PC-3 (cell line): ENCODE measurements at regions not wholly inside any gene's neighbourhood (a gene's known extent, or its start where the extent isn't known, plus 50 kb on each side); places are given as distances from the start of the nearest gene placed in this dataset.

Experiments
- ATAC-seq: fragments of 200-7000 bp; cut with Tn5 transposase; 2 replicates; pipeline ENCODE4 v1.9.1; 2020; ENCODE audit warnings: mild to moderate bottlenecking, moderate library complexity
- BruUV-seq: library from RNA; stranded (reverse); fragments of 400-500 nt; replicated peaks from 2 replicates; lab custom pipeline; 2021; lab: Mats Ljungman, UMichigan
- CTCF ChIA-PET: fragments of 300-600 bp; sonication (Branson Sonifier 250); formaldehyde crosslinking; loops from one replicate; lab custom pipeline; 2022; ENCODE audit warnings: antibody characterized with exemption; lab: Charles Lee
- POLR2A ChIA-PET: fragments of 300-600 bp; sonication (Branson Sonifier 250); formaldehyde crosslinking; loops from one replicate; lab custom pipeline; 2022; ENCODE audit warnings: antibody characterized with exemption; ENCODE audit not compliant: unreplicated experiment; lab: Charles Lee
- DNase-seq: peaks from one replicate; pipeline ENCODE4 v3.0.0-alpha.2; 2015
- H2AFZ ChIP-seq: fragments of 300-600 bp; sonication (generic); 2 replicates; pipeline ENCODE4 v1.6.0; 2016; ENCODE audit warnings: antibody characterized with exemption, low read length
- H3F3A ChIP-seq: fragments of 300-600 bp; sonication (generic); one replicate; pipeline ENCODE4 v1.6.0; 2017; ENCODE audit warnings: antibody characterized with exemption, low read length, control low read depth, mild to moderate bottlenecking; ENCODE audit not compliant: unreplicated experiment
- H3K27ac ChIP-seq: fragments of 300-600 bp; sonication (generic); 2 replicates; pipeline ENCODE4 v1.5.1; 2016; ENCODE audit warnings: mild to moderate bottlenecking, low read length
- H3K27me3 ChIP-seq: fragments of 300-600 bp; sonication (generic); 2 replicates; pipeline ENCODE4 v1.6.1; 2016; ENCODE audit warnings: low read length, mixed read lengths
- H3K36me3 ChIP-seq: fragments of 300-600 bp; sonication (generic); 2 replicates; pipeline ENCODE4 v1.6.1; 2016; ENCODE audit warnings: low read depth, mixed run types, low read length, mixed read lengths
- H3K4me1 ChIP-seq: fragments of 300-600 bp; sonication (generic); 2 replicates; pipeline ENCODE4 v1.5.1; 2016; ENCODE audit warnings: low read length; ENCODE audit not compliant: insufficient read depth
- H3K4me2 ChIP-seq: fragments of 300-600 bp; sonication (generic); 2 replicates; pipeline ENCODE4 v1.6.0; 2016; ENCODE audit warnings: low read length
- H3K4me3 ChIP-seq: fragments of 300-600 bp; sonication (generic); 2 replicates; pipeline ENCODE4 v1.5.1; 2016; ENCODE audit warnings: mild to moderate bottlenecking, low read length, mixed read lengths
- H3K79me2 ChIP-seq: fragments of 300-600 bp; sonication (generic); 2 replicates; pipeline ENCODE4 v1.6.1; 2017; ENCODE audit warnings: low read length, mixed read lengths
- H3K9ac ChIP-seq: fragments of 300-600 bp; sonication (generic); 2 replicates; pipeline ENCODE4 v1.6.0; 2016; ENCODE audit warnings: mild to moderate bottlenecking, low read length
- H3K9me2 ChIP-seq: fragments of 300-600 bp; sonication (generic); replicated peaks from 2 replicates; pipeline ENCODE4 v1.6.1; 2016; ENCODE audit warnings: mixed run types, low read length, mixed read lengths
- H3K9me3 ChIP-seq: fragments of 300-600 bp; sonication (generic); 2 replicates; pipeline ENCODE4 v1.6.1; 2016; ENCODE audit warnings: low read length, mixed read lengths
- H4K20me1 ChIP-seq: fragments of 300-600 bp; sonication (generic); 2 replicates; pipeline ENCODE4 v1.6.1; 2016; ENCODE audit warnings: low read length, mixed read lengths
- EZH2 ChIP-seq: fragments of 300-600 bp; sonication (generic); IDR thresholded peaks from one replicate; pipeline ENCODE4 v1.6.1; 2017; ENCODE audit warnings: antibody characterized with exemption, mild to moderate bottlenecking, low read length; ENCODE audit not compliant: unreplicated experiment
- EZH2phosphoT487 ChIP-seq: fragments of 300-600 bp; sonication (generic); IDR thresholded peaks from 2 replicates; pipeline ENCODE4 v1.6.1; 2018; ENCODE audit warnings: mild to moderate bottlenecking, antibody characterized with exemption, low read length, borderline replicate concordance
- intact Hi-C: fragments of 100-400 bp; cut with micrococcal nuclease; formaldehyde crosslinking; loops from 2 replicates; pipeline ENCODE4 v1.9.0; 2023
- TF ChIP-seq, protein P1 (sequence below): fragments of 300-600 bp; sonication (generic); conservative IDR thresholded peaks from 2 replicates; pipeline ENCODE4 v1.5.1; 2017; ENCODE audit warnings: antibody characterized with exemption, low read depth, mild to moderate bottlenecking, low read length

DNA sequence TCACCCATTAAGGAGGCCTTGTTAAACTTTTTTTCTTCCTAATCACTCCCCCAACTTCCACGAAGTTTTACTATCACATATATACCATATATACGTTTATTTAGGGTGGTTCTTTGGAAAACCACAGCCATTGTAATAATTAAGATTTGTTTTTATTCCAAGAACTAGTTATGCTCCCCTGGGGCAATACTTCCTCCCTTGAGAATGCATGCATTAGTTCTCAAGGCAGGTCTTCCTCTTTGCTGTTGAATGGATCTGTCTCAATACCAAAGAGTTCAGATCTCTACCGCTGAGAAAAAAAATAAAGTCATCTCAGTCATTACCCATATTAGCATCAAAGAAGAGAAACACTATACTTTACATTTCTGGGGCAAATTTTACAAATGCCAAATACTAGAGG is 567.7 kb upstream of the RGS18 start:
- intact Hi-C loops, result no loop called here
- Histone ChIP-seq H3F3A (no peaks in the 10 kb centered on the region), H3K9me2 (no peaks in the 10 kb centered on the region), H3K36me3 (no peaks in the 10 kb centered on the region), H3K27ac (no peak overlapping the region), H2AFZ (no peak overlapping the region), H3K79me2 (no peaks in the 10 kb centered on the region), H3K4me3 (no peak overlapping the region), H3K27me3 (no peaks in the 10 kb centered on the region), H3K9ac (no peak overlapping the region), H4K20me1 (no peaks in the 10 kb centered on the region), H3K4me1 (no peaks in the 10 kb centered on the region), H3K9me3 (no peaks in the 10 kb centered on the region), H3K4me2 (no peak overlapping the region)
- ChIA-PET CTCF (no interaction called here), POLR2A (no interaction called here)
- TF ChIP-seq, protein P1, sequence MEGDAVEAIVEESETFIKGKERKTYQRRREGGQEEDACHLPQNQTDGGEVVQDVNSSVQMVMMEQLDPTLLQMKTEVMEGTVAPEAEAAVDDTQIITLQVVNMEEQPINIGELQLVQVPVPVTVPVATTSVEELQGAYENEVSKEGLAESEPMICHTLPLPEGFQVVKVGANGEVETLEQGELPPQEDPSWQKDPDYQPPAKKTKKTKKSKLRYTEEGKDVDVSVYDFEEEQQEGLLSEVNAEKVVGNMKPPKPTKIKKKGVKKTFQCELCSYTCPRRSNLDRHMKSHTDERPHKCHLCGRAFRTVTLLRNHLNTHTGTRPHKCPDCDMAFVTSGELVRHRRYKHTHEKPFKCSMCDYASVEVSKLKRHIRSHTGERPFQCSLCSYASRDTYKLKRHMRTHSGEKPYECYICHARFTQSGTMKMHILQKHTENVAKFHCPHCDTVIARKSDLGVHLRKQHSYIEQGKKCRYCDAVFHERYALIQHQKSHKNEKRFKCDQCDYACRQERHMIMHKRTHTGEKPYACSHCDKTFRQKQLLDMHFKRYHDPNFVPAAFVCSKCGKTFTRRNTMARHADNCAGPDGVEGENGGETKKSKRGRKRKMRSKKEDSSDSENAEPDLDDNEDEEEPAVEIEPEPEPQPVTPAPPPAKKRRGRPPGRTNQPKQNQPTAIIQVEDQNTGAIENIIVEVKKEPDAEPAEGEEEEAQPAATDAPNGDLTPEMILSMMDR, result no peak
- TF ChIP-seq EZH2phosphoT487 (no peak), EZH2 (no peak)
- BruUV-seq, result no TSS peak
- no peak for ATAC-seq
- DNase-seq, result no peak

GRCh38 chr1:191592039-191592438 is 566.2 kb upstream of the RGS18 start:
- H2AFZ ChIP-seq, result no peak overlapping the region
- CTCF ChIA-PET, result no interaction called here

DNA sequence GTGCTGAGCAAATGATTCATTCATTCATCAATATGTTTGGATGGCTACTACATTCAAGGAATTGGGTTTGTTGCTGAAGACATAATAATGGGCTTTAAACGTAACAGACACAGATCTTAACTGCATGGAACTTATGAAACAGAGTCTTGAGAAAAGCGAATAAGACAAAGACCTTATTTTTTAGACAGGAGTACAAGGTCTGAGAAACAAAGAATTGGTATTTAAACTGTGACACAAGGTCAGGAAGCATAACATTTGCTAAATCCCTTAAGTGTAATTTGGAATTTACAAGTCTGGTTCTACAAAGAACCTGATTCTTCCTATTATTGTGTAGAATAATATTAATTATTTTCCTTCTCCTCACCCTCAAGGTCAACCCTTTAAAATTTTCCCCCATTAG is 565.4 kb upstream of the RGS18 start:
- DNase-seq (no peak), ATAC-seq (no peak)
- TF ChIP-seq, protein P1, result no peak
- TF ChIP-seq EZH2, result no peak
- TF ChIP-seq EZH2phosphoT487, result no peak
- intact Hi-C loops, result no loop called here
- H3K36me3 ChIP-seq, result no peaks in the 10 kb centered on the region
- no peak overlapping the region for H3K4me2 ChIP-seq
- no peaks in the 10 kb centered on the region for H3K9me2 ChIP-seq
- no peaks in the 10 kb centered on the region for H3K4me1 ChIP-seq
- ChIA-PET CTCF (no interaction called here), POLR2A (no interaction called here)
- H3K27me3 ChIP-seq, result no peaks in the 10 kb centered on the region
- no peak overlapping the region for H3K4me3 ChIP-seq
- no peaks in the 10 kb centered on the region for H3F3A ChIP-seq
- H4K20me1 ChIP-seq, result no peaks in the 10 kb centered on the region
- H3K9me3 ChIP-seq, result no peaks in the 10 kb centered on the region
- H2AFZ ChIP-seq, result no peak overlapping the region
- no peaks in the 10 kb centered on the region for H3K79me2 ChIP-seq
- H3K27ac ChIP-seq, result no peak overlapping the region
- H3K9ac ChIP-seq, result no peak overlapping the region
- BruUV-seq, result no TSS peak

More at GRCh38 chr1:191592039-191592438, 566.2 kb upstream of the RGS18 start:
- no peaks in the 10 kb centered on the region for H3K9me3 ChIP-seq
- H3K79me2 ChIP-seq, result no peaks in the 10 kb centered on the region
- no peak overlapping the region for H3K4me2 ChIP-seq
- ATAC-seq, result no peak
- H3K9ac ChIP-seq, result no peak overlapping the region
- H3F3A ChIP-seq, result no peaks in the 10 kb centered on the region
- DNase-seq, result no peak
- POLR2A ChIA-PET, result no interaction called here
- TF ChIP-seq, protein P1, result no peak
- no peak for TF ChIP-seq EZH2phosphoT487
- intact Hi-C loops, result no loop called here
- no peaks in the 10 kb centered on the region for H3K4me1 ChIP-seq
- no peaks in the 10 kb centered on the region for H4K20me1 ChIP-seq
- BruUV-seq, result no TSS peak
- H3K9me2 ChIP-seq, result no peaks in the 10 kb centered on the region
- no peaks in the 10 kb centered on the region for H3K27me3 ChIP-seq
- H3K4me3 ChIP-seq, result no peak overlapping the region
- H3K36me3 ChIP-seq, result no peaks in the 10 kb centered on the region
- no peak overlapping the region for H3K27ac ChIP-seq
